NB4 (cell line): ENCODE measurements at regions not wholly inside any gene's neighbourhood (a gene's known extent, or its start where the extent isn't known, plus 50 kb on each side); places are given as distances from the start of the nearest gene placed in this dataset.

Experiments used
- POLR2A ChIP-seq: IDR thresholded peaks from 2 replicates; pipeline ENCODE4 v1.6.1; 2011; ENCODE audit warnings: mild to moderate bottlenecking; ENCODE audit not compliant: insufficient read length; ENCODE audit errors: extremely low read depth
- TF ChIP-seq, protein P1 (sequence below): IDR thresholded peaks from one replicate; pipeline ENCODE4 v1.5.1; 2012; ENCODE audit warnings: low read depth, low read length

GRCh38 chr18:53941601-53942338 lies 282.7 kb downstream of the MBD2 start:
- TF ChIP-seq, protein P1, sequence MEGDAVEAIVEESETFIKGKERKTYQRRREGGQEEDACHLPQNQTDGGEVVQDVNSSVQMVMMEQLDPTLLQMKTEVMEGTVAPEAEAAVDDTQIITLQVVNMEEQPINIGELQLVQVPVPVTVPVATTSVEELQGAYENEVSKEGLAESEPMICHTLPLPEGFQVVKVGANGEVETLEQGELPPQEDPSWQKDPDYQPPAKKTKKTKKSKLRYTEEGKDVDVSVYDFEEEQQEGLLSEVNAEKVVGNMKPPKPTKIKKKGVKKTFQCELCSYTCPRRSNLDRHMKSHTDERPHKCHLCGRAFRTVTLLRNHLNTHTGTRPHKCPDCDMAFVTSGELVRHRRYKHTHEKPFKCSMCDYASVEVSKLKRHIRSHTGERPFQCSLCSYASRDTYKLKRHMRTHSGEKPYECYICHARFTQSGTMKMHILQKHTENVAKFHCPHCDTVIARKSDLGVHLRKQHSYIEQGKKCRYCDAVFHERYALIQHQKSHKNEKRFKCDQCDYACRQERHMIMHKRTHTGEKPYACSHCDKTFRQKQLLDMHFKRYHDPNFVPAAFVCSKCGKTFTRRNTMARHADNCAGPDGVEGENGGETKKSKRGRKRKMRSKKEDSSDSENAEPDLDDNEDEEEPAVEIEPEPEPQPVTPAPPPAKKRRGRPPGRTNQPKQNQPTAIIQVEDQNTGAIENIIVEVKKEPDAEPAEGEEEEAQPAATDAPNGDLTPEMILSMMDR: no peak
- TF ChIP-seq POLR2A: no peak
